H1 (cell line): ENCODE measurements at regions not wholly inside any gene's neighbourhood (a gene's known extent, or its start where the extent isn't known, plus 50 kb on each side); places are given as distances from the start of the nearest gene placed in this dataset.

Experiments used
- CTCF ChIA-PET: fragments of 300-600 bp; sonication (Branson Sonifier 250); formaldehyde crosslinking; loops from one replicate; lab custom pipeline; 2021; ENCODE audit not compliant: partially characterized antibody; lab: Charles Lee
- POLR2A ChIA-PET: fragments of 300-600 bp; sonication (Branson Sonifier 250); formaldehyde crosslinking; loops from one replicate; lab custom pipeline; 2021; ENCODE audit warnings: inconsistent platforms; ENCODE audit not compliant: partially characterized antibody; lab: Charles Lee
- DNase-seq, 2 experiments: peaks; one replicate each; pipeline versions ENCODE4 v3.0.0 to v3.0.0-alpha.2; 2010 to 2022; ENCODE audit warnings: low spot score in 2 of 2, low read depth in 1 of 2, mixed read lengths in 1 of 2
- FAIRE-seq: peaks from 2 replicates; lab custom pipeline; 2011; peaks lifted over from hg19 to GRCh38; lab: Jason Lieb, UNC
- H2AFZ ChIP-seq: 2 replicates; pipeline ENCODE4 v1.8.1; 2012; ENCODE audit warnings: low read length, inconsistent platforms
- H2AK5ac ChIP-seq: 2 replicates; pipeline ENCODE4 v1.6.1; 2013; ENCODE audit warnings: low read depth, low read length
- H2BK120ac ChIP-seq: replicated peaks from 2 replicates; pipeline ENCODE3; 2013; ENCODE audit warnings: low read depth, low read length, inconsistent platforms
- H2BK12ac ChIP-seq: 2 replicates; pipeline ENCODE4 v1.6.1; 2013; ENCODE audit warnings: low read depth, low read length
- H2BK15ac ChIP-seq: 2 replicates; pipeline ENCODE4 v1.6.1; 2013; ENCODE audit warnings: low read length
- H2BK20ac ChIP-seq: 2 replicates; pipeline ENCODE4 v1.6.1; 2013; ENCODE audit warnings: low read length
- H2BK5ac ChIP-seq: 2 replicates; pipeline ENCODE4 v1.6.1; 2013; ENCODE audit warnings: low read depth, low read length
- H3K14ac ChIP-seq: 2 replicates; pipeline ENCODE4 v1.6.1; 2013; ENCODE audit warnings: inconsistent platforms; ENCODE audit not compliant: insufficient read length
- H3K18ac ChIP-seq: 2 replicates; pipeline ENCODE4 v1.6.1; 2013; ENCODE audit warnings: low read length; ENCODE audit errors: extremely low read depth
- H3K23ac ChIP-seq: 2 replicates; pipeline ENCODE4 v1.6.1; 2013; ENCODE audit warnings: inconsistent platforms; ENCODE audit not compliant: insufficient read length
- H3K23me2 ChIP-seq: 2 replicates; pipeline ENCODE4 v1.6.1; 2013; ENCODE audit warnings: low read depth, low read length
- H3K27ac ChIP-seq: 2 replicates; pipeline ENCODE4 v1.6.1; 2011; ENCODE audit warnings: low read depth, low read length, inconsistent platforms
- H3K27me3 ChIP-seq, 4 experiments: replicated peaks in 1 of 4; 1 replicate in 1 of 4; 2 replicates in 3 of 4; pipeline versions ENCODE4 v1.6.1 to v1.8.1; 2011 to 2013; ENCODE audit warnings: low read length in 3 of 4, mild to moderate bottlenecking in 3 of 4, inconsistent platforms in 2 of 4, mixed read lengths in 2 of 4, moderate library complexity in 1 of 4; ENCODE audit not compliant: control insufficient read depth in 3 of 4, insufficient read depth in 3 of 4; ENCODE audit errors: extremely low read depth in 1 of 4
- H3K36me3 ChIP-seq, 4 experiments: 2 replicates each; pipeline versions ENCODE4 v1.6.1 to v1.8.1; 2011 to 2013; ENCODE audit warnings: mild to moderate bottlenecking in 4 of 4, low read length in 3 of 4, moderate library complexity in 2 of 4, control low read depth in 1 of 4, inconsistent platforms in 1 of 4; ENCODE audit not compliant: insufficient read depth in 4 of 4, control insufficient read depth in 2 of 4
- H3K4ac ChIP-seq: replicated peaks from 2 replicates; pipeline ENCODE3; 2013; ENCODE audit warnings: low read length, low read depth, mixed read lengths, inconsistent platforms; ENCODE audit not compliant: insufficient read length
- H3K4me1 ChIP-seq, 4 experiments: replicated peaks in 1 of 4; 1 replicate in 1 of 4; 2 replicates in 3 of 4; pipeline versions ENCODE4 v1.6.1 to v1.8.1; 2011 to 2013; ENCODE audit warnings: low read length in 3 of 4, inconsistent platforms in 2 of 4, mixed read lengths in 1 of 4; ENCODE audit not compliant: insufficient read depth in 4 of 4, control insufficient read depth in 3 of 4
- H3K4me2 ChIP-seq, 2 experiments: 2 replicates each; pipeline versions ENCODE4 v1.6.1 to v1.8.1; 2011 to 2013; ENCODE audit warnings: low read depth in 2 of 2, low read length in 2 of 2, control low read depth in 1 of 2, inconsistent platforms in 1 of 2, mild to moderate bottlenecking in 1 of 2; ENCODE audit not compliant: insufficient read depth in 1 of 2
- H3K4me3 ChIP-seq, 4 experiments: fragments of 200-600, 300-600 bp in 1 of 4; sonication (generic), shearing (Covaris generic), sonication (Bioruptor Twin) in 1 of 4; 2 replicates each; pipeline versions ENCODE4 v1.5.1 to v1.8.1; 2011 to 2016; ENCODE audit warnings: low read length in 4 of 4, low read depth in 3 of 4, control low read depth in 2 of 4, inconsistent platforms in 2 of 4, mild to moderate bottlenecking in 2 of 4, mixed read lengths in 1 of 4, moderate library complexity in 1 of 4; ENCODE audit not compliant: insufficient read depth in 2 of 4; ENCODE audit errors: extremely low read depth in 1 of 4
- H3K56ac ChIP-seq: replicated peaks from 2 replicates; pipeline ENCODE3; 2013; ENCODE audit warnings: low read depth, mild to moderate bottlenecking, mixed read lengths, low read length, inconsistent platforms; ENCODE audit not compliant: insufficient read length
- H3K79me1 ChIP-seq: 2 replicates; pipeline ENCODE4 v1.6.1; 2013; ENCODE audit warnings: low read depth, low read length, control low read depth
- H3K79me2 ChIP-seq, 2 experiments: 2 replicates each; pipeline versions ENCODE4 v1.6.1 to v1.8.1; 2012 to 2013; ENCODE audit warnings: low read length in 2 of 2, mild to moderate bottlenecking in 2 of 2, inconsistent platforms in 1 of 2; ENCODE audit not compliant: insufficient read depth in 2 of 2, control insufficient read depth in 1 of 2
- H3K9ac ChIP-seq, 4 experiments: replicated peaks in 1 of 4; 1 replicate in 1 of 4; 2 replicates in 3 of 4; pipeline versions ENCODE4 v1.6.1 to v1.8.1; 2011 to 2013; ENCODE audit warnings: low read depth in 3 of 4, low read length in 3 of 4, control low read depth in 2 of 4, mild to moderate bottlenecking in 2 of 4, moderate library complexity in 2 of 4, inconsistent platforms in 1 of 4; ENCODE audit errors: extremely low read depth in 1 of 4
- H3K9me3 ChIP-seq, 2 experiments: 2 replicates each; pipeline versions ENCODE4 v1.6.1 to v1.8.1; 2012 to 2013; ENCODE audit warnings: mild to moderate bottlenecking in 2 of 2, moderate library complexity in 2 of 2, control low read depth in 1 of 2, inconsistent platforms in 1 of 2, low read depth in 1 of 2, low read length in 1 of 2, mixed read lengths in 1 of 2; ENCODE audit not compliant: insufficient read depth in 2 of 2
- H4K20me1 ChIP-seq, 2 experiments: replicated peaks in 1 of 2; 2 replicates each; pipeline versions ENCODE3 to v1.8.1; 2011 to 2013; ENCODE audit warnings: inconsistent platforms in 2 of 2, low read length in 2 of 2, mild to moderate bottlenecking in 1 of 2; ENCODE audit not compliant: insufficient read depth in 2 of 2, control insufficient read depth in 1 of 2
- H4K5ac ChIP-seq: 2 replicates; pipeline ENCODE4 v1.6.1; 2013; ENCODE audit warnings: low read length, low read depth, mixed read lengths, inconsistent platforms; ENCODE audit not compliant: insufficient read length
- H4K8ac ChIP-seq: 2 replicates; pipeline ENCODE4 v1.8.0; 2013; ENCODE audit warnings: mild to moderate bottlenecking, moderate library complexity, low read length, inconsistent platforms; ENCODE audit not compliant: insufficient read depth; ENCODE audit errors: extremely low read depth
- H4K91ac ChIP-seq: replicated peaks from 2 replicates; pipeline ENCODE3; 2013; ENCODE audit warnings: low read length, mixed read lengths, inconsistent platforms; ENCODE audit not compliant: insufficient read length
- BRCA1 ChIP-seq: IDR thresholded peaks from 2 replicates; pipeline ENCODE4 v1.6.1; 2012; ENCODE audit warnings: low read depth, low read length, improper control_type of control experiment
- CBX5 ChIP-seq: fragments of 300-800, 300-1000 bp; sonication (generic); IDR thresholded peaks from 2 replicates; pipeline ENCODE4 v1.7.1; 2016; ENCODE audit warnings: antibody characterized with exemption, low read length, low read depth
- CHD1 ChIP-seq: IDR thresholded peaks from 2 replicates; pipeline ENCODE4 v1.6.1; 2012; ENCODE audit warnings: low read depth, low read length, improper control_type of control experiment
- E2F6 ChIP-seq: IDR thresholded peaks from 2 replicates; pipeline ENCODE4 v1.6.1; 2012; ENCODE audit warnings: inconsistent platforms
- KDM5A ChIP-seq: fragments of 200-600 bp; IDR thresholded peaks from 2 replicates; pipeline ENCODE4 v1.7.1; 2012; ENCODE audit warnings: mild to moderate bottlenecking, low read length, inconsistent platforms, mixed read lengths
- NANOG ChIP-seq: IDR thresholded peaks from 2 replicates; pipeline ENCODE4 v1.6.1; 2011; ENCODE audit warnings: low read length, low read depth, mild to moderate bottlenecking, inconsistent platforms; ENCODE audit not compliant: insufficient read depth, poor library complexity, severe bottlenecking
- RXRA ChIP-seq: IDR thresholded peaks from 2 replicates; pipeline ENCODE4 v1.6.1; 2011; ENCODE audit warnings: low read depth, mild to moderate bottlenecking, low read length, moderate library complexity; ENCODE audit not compliant: insufficient read depth
- SAP30 ChIP-seq: fragments of 300-600 bp; sonication (generic); IDR thresholded peaks from 2 replicates; pipeline ENCODE4 v1.7.1; 2012; ENCODE audit warnings: low read length, moderate library complexity, mild to moderate bottlenecking, inconsistent platforms; ENCODE audit not compliant: insufficient read depth, insufficient replicate concordance
- SIRT6 ChIP-seq: IDR thresholded peaks from one replicate; pipeline ENCODE4 v1.7.1; 2012; ENCODE audit warnings: low read length, inconsistent platforms
- SIX5 ChIP-seq: IDR thresholded peaks from 2 replicates; pipeline ENCODE4 v1.6.1; 2011; ENCODE audit warnings: mild to moderate bottlenecking, low read depth, low read length
- SP1 ChIP-seq: IDR thresholded peaks from 2 replicates; pipeline ENCODE4 v1.6.1; 2011; ENCODE audit warnings: low read depth, low read length
- SP4 ChIP-seq: IDR thresholded peaks from 2 replicates; pipeline ENCODE4 v1.6.1; 2012; ENCODE audit warnings: low read length, inconsistent platforms
- TBP ChIP-seq: IDR thresholded peaks from 2 replicates; pipeline ENCODE4 v1.6.1; 2011; ENCODE audit warnings: low read depth, low read length, improper control_type of control experiment
- TEAD4 ChIP-seq: IDR thresholded peaks from 2 replicates; pipeline ENCODE4 v1.6.1; 2012; ENCODE audit warnings: low read depth, low read length, inconsistent platforms, mixed read lengths
- WGBS, 2 experiments: shearing (Covaris generic) in 1 of 2; methylation state at CpG; one replicate each; pipeline versions ENCODE4 v1.1.6 to v1.1.7; 2013 to 2015; ENCODE audit warnings: low lambda C conversion rate in 2 of 2, mixed read lengths in 2 of 2, inconsistent platforms in 1 of 2, low coverage in 1 of 2, missing lambda C conversion rate in 1 of 2; ENCODE audit not compliant: insufficient replicate concordance in 2 of 2, insufficient coverage in 1 of 2, insufficient read length in 1 of 2; ENCODE audit errors: extremely low coverage in 1 of 2, missing lambda C conversion rate in 1 of 2; 5-methylcytosine and 5-hydroxymethylcytosine counted together

DNA sequence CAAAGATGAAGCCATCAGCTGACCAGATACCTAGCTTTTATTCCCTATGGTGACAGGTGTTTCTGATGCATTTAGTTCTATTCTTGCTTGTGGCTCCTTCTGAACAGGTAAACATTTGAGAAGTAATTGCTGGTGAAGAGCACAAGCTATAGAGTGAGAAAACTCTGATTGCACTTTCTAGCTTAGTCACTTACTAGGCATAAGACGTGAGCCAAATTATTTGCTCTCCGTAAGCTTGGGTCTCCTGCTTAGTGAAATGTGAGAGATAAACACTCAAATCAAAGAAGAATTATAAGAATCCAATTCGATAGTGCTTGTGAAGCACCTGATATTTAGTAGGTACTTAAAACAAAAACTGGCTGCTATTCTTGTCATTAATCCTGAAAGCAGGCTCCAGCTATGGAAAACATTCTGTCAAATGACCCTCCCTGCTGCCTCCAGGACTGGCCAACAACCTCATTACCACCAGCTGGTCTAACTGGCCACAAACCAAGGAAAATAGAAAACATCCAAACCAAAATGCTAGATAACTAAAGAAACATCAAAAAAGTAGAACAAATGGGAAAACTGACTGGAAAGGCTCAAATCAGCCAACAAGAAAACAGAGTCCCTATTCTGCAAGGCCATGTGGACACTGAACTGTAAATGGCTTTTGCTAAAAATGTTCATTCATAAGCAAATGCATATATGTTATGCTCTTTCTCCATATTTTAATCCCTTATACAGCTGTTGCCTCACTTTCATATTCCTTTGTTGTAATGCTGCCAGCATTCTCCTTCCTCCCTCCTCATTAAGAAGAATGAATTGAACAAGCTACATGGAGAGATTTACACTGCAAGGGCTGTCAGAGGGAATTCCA is 616.1 kb downstream of the DTWD2 start:
- no peak overlapping the region for H2BK120ac ChIP-seq
- H3K23ac ChIP-seq: no peak overlapping the region
- H3K9me3 ChIP-seq: no peaks in the 10 kb centered on the region
- H3K27me3 ChIP-seq: no peaks in the 10 kb centered on the region
- H4K8ac ChIP-seq: no peak overlapping the region
- no peak overlapping the region for H3K56ac ChIP-seq
- no peaks in the 10 kb centered on the region for H3K79me1 ChIP-seq
- H3K4me1 ChIP-seq: no peaks in the 10 kb centered on the region
- no peak overlapping the region for H3K18ac ChIP-seq
- H3K79me2 ChIP-seq: no peaks in the 10 kb centered on the region
- DNase-seq: no peak
- H4K20me1 ChIP-seq: no peaks in the 10 kb centered on the region
- no peak overlapping the region for H3K4me2 ChIP-seq
- H3K4me3 ChIP-seq: no peak overlapping the region
- no peak overlapping the region for H2AFZ ChIP-seq
- CTCF ChIA-PET: no interaction called here
- H2BK15ac ChIP-seq: no peak overlapping the region
- H3K14ac ChIP-seq: no peak overlapping the region
- H2BK20ac ChIP-seq: no peak overlapping the region
- H3K23me2 ChIP-seq: no peaks in the 10 kb centered on the region
- no peak for FAIRE-seq
- no peak overlapping the region for H3K27ac ChIP-seq
- no peak overlapping the region for H2BK12ac ChIP-seq
- no peak overlapping the region for H3K9ac ChIP-seq
- no peak overlapping the region for H4K5ac ChIP-seq
- WGBS, 2 experiments: 89% methylated on average over 3 of the region's 3 CpGs; no CpG with 5 or more reads in 1 of the 2 experiments
- H2BK5ac ChIP-seq: no peak overlapping the region
- H3K36me3 ChIP-seq: no peaks in the 10 kb centered on the region
- no peak overlapping the region for H4K91ac ChIP-seq
- POLR2A ChIA-PET: no interaction called here
- no peak overlapping the region for H2AK5ac ChIP-seq
- H3K4ac ChIP-seq: no peak overlapping the region
- TF ChIP-seq CHD1: no peak
- TF ChIP-seq KDM5A: no peak
- no peak for TF ChIP-seq CBX5
- TF ChIP-seq BRCA1: no peak
- no peak for TF ChIP-seq SP1
- TF ChIP-seq RXRA: no peak
- TF ChIP-seq SIX5: no peak
- no peak for TF ChIP-seq E2F6
- TF ChIP-seq SP4: no peak
- no peak for TF ChIP-seq TBP
- TF ChIP-seq TEAD4: no peak
- no peak for TF ChIP-seq SIRT6
- TF ChIP-seq NANOG: no peak
- no peak for TF ChIP-seq SAP30
